Stimulated activated CD4-positive, alpha-beta T cell treated with anti-CD3 and anti-CD28 coated beads, Interleukin-1b, Interleukin-23, amount 100 ng/mL, for 1 hour (primary cell): ENCODE measurements at regions not wholly inside any gene's neighbourhood (a gene's known extent, or its start where the extent isn't known, plus 50 kb on each side); places are given as distances from the start of the nearest gene placed in this dataset.
"Not testable (repeated sequence)": the region's sequence is repeated elsewhere in the genome, so short reads cannot be mapped to it uniquely, and the experiment has no call there.

Experiments used
- DNase-seq, 2 donors: peaks; one replicate each; pipeline ENCODE4 v3.0.0-alpha.2; 2020; ENCODE audit warnings: low read depth in 2 of 2

GRCh38 chr3:181987736-181988135 lies 276.0 kb downstream of the SOX2 start:
- no peak for DNase-seq

- no peak for DNase-seq
Observed at GRCh38 chr3:181998828-181999227, 287.1 kb downstream of the SOX2 start.

- no peak for DNase-seq
Observed at GRCh38 chr3:181999314-181999713, 287.6 kb downstream of the SOX2 start.

- DNase-seq: no peak
Observed at GRCh38 chr3:182000447-182000846, 288.7 kb downstream of the SOX2 start.

- DNase-seq: no peak
Observed at GRCh38 chr3:182005219-182005618, 293.5 kb downstream of the SOX2 start.

- DNase-seq: no peak
Observed at GRCh38 chr3:182005701-182006100, 294.0 kb downstream of the SOX2 start.

- no peak for DNase-seq
Observed at GRCh38 chr3:182006431-182006830, 294.7 kb downstream of the SOX2 start.

- no peak for DNase-seq
Observed at GRCh38 chr3:182007441-182007840, 295.7 kb downstream of the SOX2 start.

- DNase-seq: no peak
Observed at GRCh38 chr3:182018361-182018760, 306.6 kb downstream of the SOX2 start.

GRCh38 chr3:182019926-182020325 lies 308.2 kb downstream of the SOX2 start:
- DNase-seq: no peak

- DNase-seq: no peak
Observed at GRCh38 chr3:182023843-182024242, 312.1 kb downstream of the SOX2 start.

GRCh38 chr3:182027366-182027765 lies 315.6 kb downstream of the SOX2 start:
- DNase-seq: no peak

- DNase-seq: no peak
Observed at GRCh38 chr3:182028081-182028480, 316.4 kb downstream of the SOX2 start.

GRCh38 chr3:182034231-182034630 lies 322.5 kb downstream of the SOX2 start:
- not testable (repeated sequence) for DNase-seq

GRCh38 chr3:182035324-182035723 lies 323.6 kb downstream of the SOX2 start:
- no peak for DNase-seq

GRCh38 chr3:182036382-182036781 lies 324.7 kb downstream of the SOX2 start:
- no peak for DNase-seq

GRCh38 chr3:182041668-182042291 lies 330.1 kb downstream of the SOX2 start:
- no peak for DNase-seq

- DNase-seq: no peak
Observed at GRCh38 chr3:182045736-182046135, 334.0 kb downstream of the SOX2 start.

- no peak for DNase-seq
Observed at GRCh38 chr3:182046166-182046764, 334.5 kb downstream of the SOX2 start.

- DNase-seq: no peak
Observed at GRCh38 chr3:182050932-182051331, 339.2 kb downstream of the SOX2 start.

GRCh38 chr3:182052332-182052731 lies 340.6 kb downstream of the SOX2 start:
- no peak for DNase-seq

GRCh38 chr3:182052757-182053156 lies 341.0 kb downstream of the SOX2 start:
- DNase-seq: no peak

GRCh38 chr3:182058488-182058887 lies 346.8 kb downstream of the SOX2 start:
- no peak for DNase-seq

GRCh38 chr3:182063742-182064141 lies 352.0 kb downstream of the SOX2 start:
- DNase-seq: no peak
